H1 (cell line): ENCODE measurements at regions not wholly inside any gene's neighbourhood (a gene's known extent, or its start where the extent isn't known, plus 50 kb on each side); places are given as distances from the start of the nearest gene placed in this dataset.

Experiments used
- CHD2 ChIP-seq: IDR thresholded peaks from 2 replicates; pipeline ENCODE4 v1.6.1; 2012; ENCODE audit warnings: low read length, improper control_type of control experiment
- CHD7 ChIP-seq: fragments of 300-600 bp; sonication (generic); IDR thresholded peaks from 2 replicates; pipeline ENCODE4 v1.7.1; 2012; ENCODE audit warnings: low read length, moderate library complexity, mild to moderate bottlenecking, inconsistent platforms; ENCODE audit not compliant: insufficient replicate concordance
- E2F6 ChIP-seq: IDR thresholded peaks from 2 replicates; pipeline ENCODE4 v1.6.1; 2012; ENCODE audit warnings: inconsistent platforms
- GABPA ChIP-seq: IDR thresholded peaks from 2 replicates; pipeline ENCODE4 v1.6.1; 2011; ENCODE audit warnings: mild to moderate bottlenecking, low read length, moderate library complexity, borderline replicate concordance; ENCODE audit not compliant: insufficient read depth
- PHF8 ChIP-seq: fragments of 200-600 bp; sonication (generic); conservative IDR thresholded peaks from 2 replicates; pipeline ENCODE4 v1.7.1; 2012; ENCODE audit warnings: low read depth, mild to moderate bottlenecking, inconsistent platforms, low read length, moderate library complexity
- TAF1 ChIP-seq: IDR thresholded peaks from 2 replicates; pipeline ENCODE4 v1.6.1; 2011; ENCODE audit warnings: mild to moderate bottlenecking, low read depth, low read length

GRCh38 chr14:87386524-87386923, 606.5 kb downstream of the GALC start (continued):
- no peak for TF ChIP-seq CHD7
- TF ChIP-seq GABPA: no peak
- no peak for TF ChIP-seq CHD2
- TF ChIP-seq E2F6: no peak
- TF ChIP-seq TAF1: no peak
- no peak for TF ChIP-seq PHF8
